Nephron (organoid): ENCODE measurements at regions not wholly inside any gene's neighbourhood (a gene's known extent, or its start where the extent isn't known, plus 50 kb on each side); places are given as distances from the start of the nearest gene placed in this dataset.

Experiments
- H3K27ac Mint-ChIP-seq, 3 experiments: 2 replicates each; pipeline ENCODE4 v1.8.0; 2020; ENCODE audit warnings: mixed read lengths in 3 of 3, mild to moderate bottlenecking in 2 of 3, moderate library complexity in 1 of 3
- H3K27me3 Mint-ChIP-seq: 2 replicates; pipeline ENCODE4 v1.8.0; 2021; ENCODE audit warnings: low read depth, mild to moderate bottlenecking, moderate library complexity, mixed read lengths
- H3K36me3 Mint-ChIP-seq: 2 replicates; pipeline ENCODE4 v1.8.0; 2020; ENCODE audit warnings: low read depth, mixed read lengths
- H3K4me1 Mint-ChIP-seq: 2 replicates; pipeline ENCODE4 v1.8.0; 2020; ENCODE audit warnings: mixed read lengths
- H3K4me3 Mint-ChIP-seq, 3 experiments: 2 replicates each; pipeline ENCODE4 v1.8.0; 2020; ENCODE audit warnings: mild to moderate bottlenecking in 3 of 3, mixed read lengths in 3 of 3, moderate library complexity in 2 of 3
- H3K9me3 Mint-ChIP-seq: 2 replicates; pipeline ENCODE4 v1.8.0; 2020; ENCODE audit warnings: mixed read lengths
- TF ChIP-seq, protein P1 (sequence below), 3 experiments: fragments of 200-600 bp; sonication (generic); IDR thresholded peaks; one replicate each; pipeline ENCODE4 v1.5.0; 2021; ENCODE audit warnings: antibody characterized with exemption in 3 of 3; ENCODE audit not compliant: unreplicated experiment in 3 of 3

DNA sequence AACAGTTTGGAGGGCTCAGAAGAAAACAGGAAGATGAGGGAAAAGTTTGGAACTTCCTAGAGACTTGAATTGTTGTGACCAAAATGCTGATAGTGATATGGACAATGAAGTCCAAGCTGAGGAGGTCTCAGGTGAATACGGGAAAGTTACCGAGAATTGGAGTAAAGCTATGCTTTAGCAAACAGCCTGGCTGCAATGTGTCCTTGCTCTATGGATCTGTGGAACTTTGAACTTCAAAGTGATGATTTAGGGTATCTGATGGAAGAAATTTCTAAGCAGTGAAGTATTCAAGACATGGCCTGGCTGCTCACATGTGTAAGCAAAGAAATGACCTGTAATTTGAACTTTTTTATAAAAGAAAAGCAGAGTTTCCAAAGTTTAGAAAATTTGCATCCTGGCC lies 240.2 kb upstream of the KLF14 start:
- Mint-ChIP-seq H3K36me3 (peaks cover 11% of the 10 kb centered on the region), H3K27me3 (no peaks in the 10 kb centered on the region), H3K9me3 (peaks cover 10% of the 10 kb centered on the region), H3K4me3 (no peak overlapping the region), H3K27ac (no peak overlapping the region), H3K4me1 (no peaks in the 10 kb centered on the region)
- TF ChIP-seq, protein P1, sequence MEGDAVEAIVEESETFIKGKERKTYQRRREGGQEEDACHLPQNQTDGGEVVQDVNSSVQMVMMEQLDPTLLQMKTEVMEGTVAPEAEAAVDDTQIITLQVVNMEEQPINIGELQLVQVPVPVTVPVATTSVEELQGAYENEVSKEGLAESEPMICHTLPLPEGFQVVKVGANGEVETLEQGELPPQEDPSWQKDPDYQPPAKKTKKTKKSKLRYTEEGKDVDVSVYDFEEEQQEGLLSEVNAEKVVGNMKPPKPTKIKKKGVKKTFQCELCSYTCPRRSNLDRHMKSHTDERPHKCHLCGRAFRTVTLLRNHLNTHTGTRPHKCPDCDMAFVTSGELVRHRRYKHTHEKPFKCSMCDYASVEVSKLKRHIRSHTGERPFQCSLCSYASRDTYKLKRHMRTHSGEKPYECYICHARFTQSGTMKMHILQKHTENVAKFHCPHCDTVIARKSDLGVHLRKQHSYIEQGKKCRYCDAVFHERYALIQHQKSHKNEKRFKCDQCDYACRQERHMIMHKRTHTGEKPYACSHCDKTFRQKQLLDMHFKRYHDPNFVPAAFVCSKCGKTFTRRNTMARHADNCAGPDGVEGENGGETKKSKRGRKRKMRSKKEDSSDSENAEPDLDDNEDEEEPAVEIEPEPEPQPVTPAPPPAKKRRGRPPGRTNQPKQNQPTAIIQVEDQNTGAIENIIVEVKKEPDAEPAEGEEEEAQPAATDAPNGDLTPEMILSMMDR (IDR thresholded peaks at IDR 0.05; ENCODE audit: unreplicated experiment in 3 of 3), result no peak

DNA sequence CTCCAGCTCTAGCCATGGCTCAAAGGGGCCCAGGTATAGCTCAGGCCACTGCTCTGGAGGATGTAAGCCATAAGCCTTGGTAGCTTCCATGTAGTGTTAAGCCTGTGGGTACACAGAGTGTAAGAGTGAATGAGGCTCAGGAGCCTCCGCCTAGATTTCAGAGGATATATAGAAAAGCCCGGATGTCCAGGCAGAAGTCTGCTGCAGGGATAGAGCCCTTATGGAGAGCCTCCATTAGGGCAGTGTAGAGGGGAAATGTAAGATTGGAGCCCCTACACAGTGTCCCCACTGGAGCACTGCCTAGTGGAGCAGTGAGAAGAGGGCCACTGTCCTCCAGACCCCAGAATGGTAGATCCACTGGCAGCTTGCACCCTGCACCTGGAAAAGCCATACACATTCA lies 240.8 kb upstream of the KLF14 start:
- peaks cover 11% of the 10 kb centered on the region for H3K36me3 Mint-ChIP-seq
- H3K9me3 Mint-ChIP-seq, result peaks cover 10% of the 10 kb centered on the region
- H3K4me3 Mint-ChIP-seq, result no peak overlapping the region
- no peaks in the 10 kb centered on the region for H3K4me1 Mint-ChIP-seq
- TF ChIP-seq, protein P1 (IDR thresholded peaks at IDR 0.05; ENCODE audit: unreplicated experiment in 3 of 3), result no peak
- H3K27me3 Mint-ChIP-seq, result no peaks in the 10 kb centered on the region
- H3K27ac Mint-ChIP-seq, result no peak overlapping the region

DNA sequence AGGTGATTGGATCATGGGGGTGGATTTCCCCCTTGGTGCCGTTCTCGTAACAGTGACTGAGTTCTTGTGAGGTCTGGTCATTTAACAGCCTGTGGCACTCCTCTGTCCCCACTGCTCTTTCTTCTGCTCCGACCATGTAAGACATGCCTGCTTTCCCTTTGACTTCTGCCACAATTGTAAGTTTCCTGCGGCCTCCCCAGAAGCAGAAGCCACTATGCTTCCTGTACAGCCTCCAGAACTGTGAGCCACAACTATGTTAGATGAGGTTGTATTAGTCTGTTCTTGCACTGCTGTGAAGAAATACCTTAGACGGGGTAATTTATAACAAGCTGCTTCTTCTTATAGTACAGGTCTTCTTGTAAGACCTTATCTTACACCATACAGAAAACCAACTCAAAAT lies 241.7 kb upstream of the KLF14 start:
- Mint-ChIP-seq H3K4me1 (no peaks in the 10 kb centered on the region), H3K27me3 (no peaks in the 10 kb centered on the region), H3K4me3 (no peak overlapping the region), H3K36me3 (peaks cover 11% of the 10 kb centered on the region), H3K9me3 (peaks cover 10% of the 10 kb centered on the region), H3K27ac (no peak overlapping the region)
- TF ChIP-seq, protein P1 (IDR thresholded peaks at IDR 0.05; ENCODE audit: unreplicated experiment in 3 of 3), result no peak

DNA sequence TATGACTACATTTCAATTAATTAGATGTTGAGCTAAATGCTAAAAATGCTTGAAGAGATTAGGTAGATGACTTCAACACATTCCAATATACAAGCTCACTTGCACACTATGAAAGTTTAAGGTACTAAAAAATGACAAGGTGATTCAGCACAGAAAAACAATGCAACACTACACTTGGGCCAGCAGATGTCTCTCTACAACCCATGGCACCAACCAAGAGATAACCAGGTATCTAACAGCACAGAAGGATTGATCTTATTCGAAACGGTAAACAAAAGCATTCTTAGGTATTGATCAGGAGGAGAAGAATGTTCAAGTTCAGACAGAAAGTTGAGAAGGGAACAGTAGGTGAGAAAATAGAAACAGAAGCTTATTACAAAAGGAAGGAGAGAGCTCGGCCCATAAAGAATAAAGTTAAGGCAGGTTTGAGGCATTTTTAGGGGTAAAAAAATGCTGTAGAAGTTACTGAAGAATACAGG lies 248.2 kb upstream of the KLF14 start:
- H3K36me3 Mint-ChIP-seq, result no peaks in the 10 kb centered on the region

DNA sequence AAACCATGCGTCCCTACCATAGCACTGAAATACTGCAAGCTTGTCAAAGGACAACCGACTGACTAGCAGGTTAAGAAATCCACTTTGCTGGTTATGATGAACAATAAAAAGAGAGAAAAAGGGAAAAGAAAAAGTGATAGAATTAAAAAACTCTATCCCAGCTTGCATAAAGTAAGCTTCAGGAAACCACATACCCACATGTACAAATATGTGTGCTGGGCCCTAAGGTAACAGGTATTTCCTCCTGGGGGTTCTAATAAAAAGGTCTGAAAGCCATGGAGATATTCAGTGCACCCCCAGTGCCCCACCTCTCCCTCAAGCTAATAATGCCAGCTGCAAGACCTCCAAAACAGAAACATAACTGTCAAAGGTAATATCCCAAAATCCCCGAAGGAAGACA lies 248.6 kb upstream of the KLF14 start:
- no peak overlapping the region for H3K4me3 Mint-ChIP-seq
- H3K27me3 Mint-ChIP-seq, result peaks cover 3% of the 10 kb centered on the region
- TF ChIP-seq, protein P1 (IDR thresholded peaks at IDR 0.05; ENCODE audit: unreplicated experiment in 3 of 3), result no peak
- H3K27ac Mint-ChIP-seq, result no peak overlapping the region
- no peaks in the 10 kb centered on the region for H3K9me3 Mint-ChIP-seq
- no peaks in the 10 kb centered on the region for H3K4me1 Mint-ChIP-seq
- H3K36me3 Mint-ChIP-seq, result no peaks in the 10 kb centered on the region

More for the DNA sequence above, 248.2 kb upstream of the KLF14 start:
- TF ChIP-seq, protein P1 (IDR thresholded peaks at IDR 0.05; ENCODE audit: unreplicated experiment in 3 of 3), result peak; percentile 60 to 75 (median 69)
- H3K4me1 Mint-ChIP-seq, result no peaks in the 10 kb centered on the region
- no peak overlapping the region for H3K27ac Mint-ChIP-seq
- H3K4me3 Mint-ChIP-seq, result no peak overlapping the region
- H3K9me3 Mint-ChIP-seq, result no peaks in the 10 kb centered on the region
- H3K27me3 Mint-ChIP-seq, result peaks cover 3% of the 10 kb centered on the region

DNA sequence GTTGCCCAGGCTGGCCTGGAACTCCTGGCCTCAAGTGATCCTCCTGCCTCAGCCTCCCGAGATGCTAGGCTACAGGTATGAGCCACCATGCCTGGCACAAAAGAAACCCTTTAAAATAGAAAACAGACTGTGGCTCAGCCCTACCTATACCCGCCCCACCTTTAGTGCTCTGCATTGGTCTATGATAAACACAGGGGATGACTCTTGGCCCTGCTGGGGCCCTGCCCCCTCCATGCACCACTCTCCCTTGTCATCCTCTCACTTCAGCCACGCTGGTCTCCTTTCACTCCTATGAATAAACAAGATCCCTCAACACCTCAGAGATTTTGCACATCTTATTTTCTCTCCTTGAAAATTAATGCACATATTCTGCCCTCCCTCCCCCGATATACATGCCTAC lies 251.4 kb upstream of the KLF14 start:
- Mint-ChIP-seq H3K27me3 (peaks cover 3% of the 10 kb centered on the region), H3K27ac (no peak overlapping the region), H3K4me3 (no peak overlapping the region), H3K9me3 (no peaks in the 10 kb centered on the region), H3K4me1 (no peaks in the 10 kb centered on the region), H3K36me3 (no peaks in the 10 kb centered on the region)
- TF ChIP-seq, protein P1 (IDR thresholded peaks at IDR 0.05; ENCODE audit: unreplicated experiment in 3 of 3), result no peak
